Mucosa of descending colon (tissue), 3 donors: ENCODE measurements at regions not wholly inside any gene's neighbourhood (a gene's known extent, or its start where the extent isn't known, plus 50 kb on each side); places are given as distances from the start of the nearest gene placed in this dataset.
"Not testable (repeated sequence)": the region's sequence is repeated elsewhere in the genome, so short reads cannot be mapped to it uniquely, and the experiment has no call there.

Source experiments
- ATAC-seq: fragments of 200-7000 bp; cut with Tn5 transposase; one replicate; pipeline ENCODE4 v1.9.1; 2020; ENCODE audit warnings: mild to moderate bottlenecking, moderate library complexity
- DNase-seq, 3 donors: peaks; one replicate each; pipeline ENCODE4 v3.0.0-alpha.2; 2020
- H3K36me3 ChIP-seq: fragments of 200-600 bp; one replicate; pipeline ENCODE4 v1.8.0; 2021; ENCODE audit warnings: low read depth, mild to moderate bottlenecking
- H3K4me1 ChIP-seq: fragments of 200-600 bp; one replicate; pipeline ENCODE4 v1.8.0; 2021; ENCODE audit warnings: low read depth, mild to moderate bottlenecking
- H3K4me3 ChIP-seq: fragments of 200-600 bp; one replicate; pipeline ENCODE4 v1.8.0; 2021; ENCODE audit warnings: mild to moderate bottlenecking
- H3K9me3 ChIP-seq: fragments of 200-600 bp; one replicate; pipeline ENCODE4 v1.8.0; 2021; ENCODE audit warnings: mild to moderate bottlenecking
- CTCF ChIP-seq: fragments of 200-600 bp; IDR thresholded peaks from one replicate; pipeline ENCODE4 v1.8.0; 2022; ENCODE audit warnings: antibody characterized with exemption, mild to moderate bottlenecking
- intact Hi-C, 2 donors: fragments of 100-400 bp; cut with DNase I in 1 of 2; cut with micrococcal nuclease in 1 of 2; formaldehyde crosslinking; loops; one replicate each; pipeline versions ENCODE4 v1.11.0 to v1.11.1; 2022; cut with DNase I, micrococcal nuclease
- donor health status: DM: no; HTN: no; CAD: no; lungs with moderate emphysema.
- donor health status: DM: no; HTN: no; CAD: no.
- donor health status: DM: no; HTN: yes; CAD: no.

- ATAC-seq, result no peak
- H3K9me3 ChIP-seq, result no peaks in the 10 kb centered on the region
- no peak for TF ChIP-seq CTCF
- H3K4me3 ChIP-seq, result no peak overlapping the region
- no peaks in the 10 kb centered on the region for H3K36me3 ChIP-seq
- DNase-seq, result no peak
- peaks cover 31% of the 10 kb centered on the region for H3K4me1 ChIP-seq
- intact Hi-C loops, result no loop called here
Measured at GRCh38 chr14:71554323-71554722, 377.9 kb upstream of the RGS6 start.

DNA sequence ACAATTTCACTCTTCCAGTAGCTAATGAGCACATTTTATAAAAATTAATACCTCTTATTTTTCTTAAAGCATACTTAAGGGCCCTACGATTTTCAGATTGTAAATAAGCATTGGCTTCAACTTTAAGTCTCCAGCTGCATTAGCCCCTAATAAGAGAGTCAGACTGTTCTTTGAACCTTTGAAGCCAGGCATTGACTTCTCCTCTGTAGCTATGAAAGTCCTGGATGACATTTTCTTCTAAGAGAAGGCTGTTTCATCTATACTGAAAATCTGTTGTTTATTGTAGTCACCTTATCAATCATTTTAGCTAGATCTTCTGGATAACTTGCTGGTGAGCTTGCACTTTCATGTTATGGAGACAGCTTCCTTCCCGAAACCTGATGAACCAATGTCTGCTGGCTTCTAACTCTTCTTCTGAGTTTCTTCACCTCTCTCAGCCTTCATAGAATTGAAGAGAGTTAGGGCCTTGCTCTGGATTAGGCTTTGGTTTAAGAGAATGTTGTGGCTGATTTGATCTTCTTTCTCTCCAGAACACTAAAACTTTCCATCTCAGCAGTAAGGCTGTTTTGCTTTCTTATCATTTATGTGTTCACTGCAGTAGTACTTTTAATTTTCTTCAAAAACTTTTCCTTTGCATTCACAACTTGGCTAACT lies 377.1 kb upstream of the RGS6 start:
- TF ChIP-seq CTCF, result no peak
- intact Hi-C loops, result no loop called here
- H3K4me3 ChIP-seq, result no peak overlapping the region
- H3K36me3 ChIP-seq, result no peaks in the 10 kb centered on the region
- ATAC-seq, result no peak
- H3K4me1 ChIP-seq, result peaks cover 31% of the 10 kb centered on the region
- DNase-seq, result no peak
- H3K9me3 ChIP-seq, result no peaks in the 10 kb centered on the region

DNA sequence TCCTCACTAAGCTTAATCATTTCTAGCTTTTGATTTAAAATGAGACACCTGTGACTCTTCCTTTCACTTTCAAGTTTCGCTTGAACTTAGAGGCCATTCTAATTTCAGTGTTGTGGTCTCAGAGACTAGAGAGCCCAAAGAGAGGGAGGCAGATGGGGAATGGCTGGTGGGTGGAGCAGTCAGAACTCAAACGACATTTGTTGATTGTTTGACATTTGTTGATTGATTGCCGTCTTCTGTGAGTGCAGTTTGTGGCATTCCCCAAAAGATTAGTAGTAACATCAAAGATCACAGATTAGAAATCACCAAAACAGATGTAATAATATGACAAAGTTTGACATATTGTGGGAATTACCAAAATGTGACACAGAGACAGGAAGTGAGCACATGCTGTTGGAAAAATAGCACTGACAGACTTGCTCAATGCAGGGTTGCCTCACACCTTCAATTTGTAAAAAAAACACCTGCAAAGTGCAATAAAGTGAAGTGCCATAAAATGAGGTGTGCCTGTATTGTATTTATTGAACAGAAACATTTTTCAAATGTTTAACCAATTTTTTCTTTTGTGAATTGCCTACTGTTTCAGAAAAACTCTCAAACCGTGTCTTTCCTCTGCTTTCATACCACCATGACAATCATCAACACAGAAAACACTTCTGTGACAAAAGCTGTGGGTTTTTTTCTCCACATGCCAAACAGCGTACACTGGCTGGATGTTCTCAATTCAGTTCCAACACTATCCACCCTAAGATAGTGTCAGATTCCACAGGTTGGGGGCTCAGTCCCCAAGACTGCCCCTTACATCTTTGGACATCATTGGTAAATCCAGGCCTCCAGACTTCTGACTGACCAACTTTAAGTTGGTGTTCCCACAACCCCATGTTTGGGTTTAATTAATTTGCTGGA lies 376.3 kb upstream of the RGS6 start:
- DNase-seq, result peak in 1 of 3 donors; percentile 51
- Histone ChIP-seq H3K36me3 (no peaks in the 10 kb centered on the region), H3K9me3 (no peaks in the 10 kb centered on the region), H3K4me1 (peaks cover 31% of the 10 kb centered on the region), H3K4me3 (no peak overlapping the region)
- no peak for TF ChIP-seq CTCF
- intact Hi-C loops, result no loop called here
- ATAC-seq, result peak; percentile 92

- Histone ChIP-seq H3K36me3 (no peaks in the 10 kb centered on the region), H3K9me3 (no peaks in the 10 kb centered on the region), H3K4me3 (no peak overlapping the region), H3K4me1 (peaks cover 31% of the 10 kb centered on the region)
- intact Hi-C loops, result no loop called here
- ATAC-seq, result peak; percentile 44
- TF ChIP-seq CTCF, result no peak
- DNase-seq, result peak in 1 of 3 donors; percentile 16
Measured at GRCh38 chr14:71556730-71557129, 375.5 kb upstream of the RGS6 start.

DNA sequence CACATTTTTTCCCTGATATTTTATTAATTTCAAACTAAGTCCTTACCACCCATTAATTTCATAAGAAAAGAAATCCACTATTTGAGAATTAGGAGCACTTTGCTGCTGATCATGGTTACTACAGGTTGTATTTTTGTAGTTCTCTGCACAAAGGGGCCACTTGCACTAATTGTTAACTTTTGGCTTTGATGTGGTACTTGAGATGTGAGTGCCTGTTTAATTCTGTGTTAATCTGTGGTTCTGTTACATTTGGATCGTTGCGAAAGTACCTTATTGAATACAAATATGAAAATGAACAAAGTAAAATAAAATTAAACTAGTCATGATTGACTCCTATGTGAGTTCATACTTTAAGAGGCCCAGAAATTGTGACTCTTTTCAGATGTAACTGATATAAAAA lies 374.9 kb upstream of the RGS6 start:
- Histone ChIP-seq H3K36me3 (no peaks in the 10 kb centered on the region), H3K4me3 (no peak overlapping the region), H3K9me3 (no peaks in the 10 kb centered on the region), H3K4me1 (peaks cover 31% of the 10 kb centered on the region)
- no peak for ATAC-seq
- no peak for DNase-seq
- intact Hi-C loops, result no loop called here
- no peak for TF ChIP-seq CTCF

DNA sequence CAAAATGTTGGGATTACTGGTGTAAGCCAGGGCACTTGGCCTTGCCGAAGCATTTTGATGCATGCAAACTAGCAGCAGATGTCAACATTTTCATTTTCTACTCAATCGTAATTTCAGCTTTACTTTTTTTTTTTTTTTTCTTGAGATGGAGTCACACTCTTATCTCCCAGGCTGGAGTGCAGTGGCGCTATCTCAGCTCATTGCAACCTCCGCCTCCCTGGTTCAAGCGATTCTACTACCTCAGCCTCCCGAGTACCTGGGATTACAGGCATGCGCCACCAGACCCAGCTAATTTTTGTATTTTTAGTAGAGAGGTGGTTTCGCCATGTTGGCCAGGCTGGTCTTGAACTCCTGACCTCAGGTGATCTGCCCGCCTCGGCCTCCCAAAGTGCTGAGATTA lies 373.3 kb upstream of the RGS6 start:
- peaks cover 24% of the 10 kb centered on the region for H3K4me1 ChIP-seq
- H3K4me3 ChIP-seq, H3K36me3 ChIP-seq, intact Hi-C loops, H3K9me3 ChIP-seq, ATAC-seq, DNase-seq: not testable (repeated sequence)
